Body of pancreas (tissue), 4 donors: ENCODE measurements at regions not wholly inside any gene's neighbourhood (a gene's known extent, or its start where the extent isn't known, plus 50 kb on each side); places are given as distances from the start of the nearest gene placed in this dataset.

Experiments used
- ATAC-seq: fragments of 150-250 bp; one replicate; pipeline ENCODE4 v1.9.1; 2016
- DNase-seq, 4 donors: peaks; one replicate each; pipeline ENCODE4 v3.0.0-alpha.2; 2019
- H3K27ac ChIP-seq, 4 donors: fragments of 200-600 bp; sonication (generic); 1 replicate in 3 of 4; 2 replicates in 1 of 4; pipeline versions ENCODE4 v1.5.1 to v1.6.1; 2016 to 2019; ENCODE audit warnings: mild to moderate bottlenecking in 1 of 4, mixed read lengths in 1 of 4, moderate library complexity in 1 of 4
- H3K27me3 ChIP-seq, 2 donors: fragments of 200-600 bp; sonication (generic); one replicate each; pipeline ENCODE4 v1.6.0; 2016; ENCODE audit warnings: mild to moderate bottlenecking in 1 of 2
- H3K36me3 ChIP-seq, 2 donors: fragments of 200-600 bp; sonication (generic); replicated peaks in 1 of 2; 2 replicates each; pipeline ENCODE4 v1.5.1; 2016; ENCODE audit warnings: low read depth in 2 of 2; ENCODE audit not compliant: insufficient read depth in 1 of 2
- H3K4me1 ChIP-seq: fragments of 200-600 bp; sonication (generic); one replicate; pipeline ENCODE4 v1.6.0; 2016
- H3K4me3 ChIP-seq, 2 donors: fragments of 200-600 bp; sonication (generic); 1 replicate in 1 of 2; 2 replicates in 1 of 2; pipeline ENCODE4 v1.5.1; 2016 to 2019
- H3K9me3 ChIP-seq, 3 donors: fragments of 200-600 bp; sonication (generic); 1 replicate in 2 of 3; 2 replicates in 1 of 3; pipeline ENCODE4 v1.5.1; 2016
- CTCF ChIP-seq, 7 experiments: fragments of 450-650 bp in 4 of 7; fragments of 200-600 bp in 3 of 7; sonication (generic) in 3 of 7; IDR thresholded peaks; one replicate each; pipeline ENCODE4 v1.5.1; 2016 to 2019; ENCODE audit warnings: antibody characterized with exemption in 7 of 7
- POLR2A ChIP-seq, 3 donors: fragments of 450-650 bp; IDR thresholded peaks; one replicate each; pipeline ENCODE4 v1.6.1; 2016; ENCODE audit warnings: antibody characterized with exemption in 3 of 3, mild to moderate bottlenecking in 2 of 3
- WGBS, 2 donors: methylation state at CpG; one replicate each; pipeline ENCODE4 v1.1.5; 2017; 5-methylcytosine and 5-hydroxymethylcytosine counted together
- intact Hi-C: fragments of 100-400 bp; cut with DNase I; formaldehyde crosslinking; loops from one replicate; pipeline ENCODE4 v1.15.1; 2023

GRCh38 chr21:17964199-17964598, 145.0 kb upstream of the C21orf91 start:
- TF ChIP-seq POLR2A (IDR thresholded peaks at IDR 0.05), result no peak
- TF ChIP-seq CTCF (IDR thresholded peaks at IDR 0.05), result no peak
- WGBS, 2 donors, result 70 to 78% methylated on average over 5 of the region's 5 CpGs

GRCh38 chr21:17950591-17950990, 131.4 kb upstream of the C21orf91 start:
- intact Hi-C loops, result no loop called here
- DNase-seq, result no peak
- no peak for ATAC-seq
- H3K27ac ChIP-seq, result no peak overlapping the region
- no peaks in the 10 kb centered on the region for H3K36me3 ChIP-seq
- no peak overlapping the region for H3K4me3 ChIP-seq
- no peak for TF ChIP-seq CTCF (IDR thresholded peaks at IDR 0.05)
- WGBS, 2 donors, result 60 to 76% methylated on average over 2 of the region's 2 CpGs
- no peaks in the 10 kb centered on the region for H3K9me3 ChIP-seq
- no peaks in the 10 kb centered on the region for H3K27me3 ChIP-seq
- no peaks in the 10 kb centered on the region for H3K4me1 ChIP-seq

More at GRCh38 chr21:17964199-17964598, 145.0 kb upstream of the C21orf91 start:
- no peaks in the 10 kb centered on the region for H3K27me3 ChIP-seq
- no peak overlapping the region for H3K27ac ChIP-seq
- DNase-seq (no peak), ATAC-seq (no peak)
- no peaks in the 10 kb centered on the region for H3K4me1 ChIP-seq
- no peak overlapping the region for H3K4me3 ChIP-seq
- H3K36me3 ChIP-seq, result no peaks in the 10 kb centered on the region
- intact Hi-C loops, result no loop called here
- no peaks in the 10 kb centered on the region for H3K9me3 ChIP-seq

GRCh38 chr21:17949421-17949820, 130.3 kb upstream of the C21orf91 start:
- TF ChIP-seq CTCF (IDR thresholded peaks at IDR 0.05) (no peak), POLR2A (IDR thresholded peaks at IDR 0.05) (no peak)
- DNase-seq (no peak), ATAC-seq (no peak)
- Histone ChIP-seq H3K27ac (no peak overlapping the region), H3K4me1 (no peaks in the 10 kb centered on the region), H3K9me3 (no peaks in the 10 kb centered on the region), H3K4me3 (no peak overlapping the region), H3K27me3 (no peaks in the 10 kb centered on the region), H3K36me3 (no peaks in the 10 kb centered on the region)
- intact Hi-C loops, result no loop called here

- TF ChIP-seq CTCF (IDR thresholded peaks at IDR 0.05), result no peak
- no peak for TF ChIP-seq POLR2A (IDR thresholded peaks at IDR 0.05)
- Histone ChIP-seq H3K27ac (no peak overlapping the region), H3K9me3 (no peaks in the 10 kb centered on the region), H3K36me3 (no peaks in the 10 kb centered on the region), H3K4me1 (no peaks in the 10 kb centered on the region), H3K4me3 (no peak overlapping the region), H3K27me3 (no peaks in the 10 kb centered on the region)
- WGBS, 2 donors, result 32 to 43% methylated on average over 2 of the region's 2 CpGs
- ATAC-seq (no peak), DNase-seq (no peak)
- intact Hi-C loops, result no loop called here
Observed at GRCh38 chr21:17947531-17947930, 128.4 kb upstream of the C21orf91 start.

GRCh38 chr21:17931080-17931479, 111.9 kb upstream of the C21orf91 start:
- Histone ChIP-seq H3K4me1 (no peaks in the 10 kb centered on the region), H3K27ac (no peak overlapping the region), H3K4me3 (no peak overlapping the region), H3K27me3 (no peaks in the 10 kb centered on the region), H3K9me3 (no peaks in the 10 kb centered on the region), H3K36me3 (no peaks in the 10 kb centered on the region)
- no peak for DNase-seq
- 77 to 79% methylated on average over 4 of the region's 4 CpGs for WGBS, 2 donors
- TF ChIP-seq POLR2A (IDR thresholded peaks at IDR 0.05) (no peak), CTCF (IDR thresholded peaks at IDR 0.05) (no peak)
- ATAC-seq, result no peak
- intact Hi-C loops, result no loop called here
